Nephron progenitor cell (in vitro differentiated cells): ENCODE measurements at regions not wholly inside any gene's neighbourhood (a gene's known extent, or its start where the extent isn't known, plus 50 kb on each side); places are given as distances from the start of the nearest gene placed in this dataset.

Source experiments
- DNase-seq: peaks from one replicate; pipeline ENCODE4 v3.0.0; 2021
- H3K27ac Mint-ChIP-seq: 2 replicates; pipeline ENCODE4 v1.8.0; 2021; ENCODE audit warnings: mild to moderate bottlenecking, moderate library complexity, mixed read lengths
- H3K27me3 Mint-ChIP-seq: 2 replicates; pipeline ENCODE4 v1.8.0; 2021; ENCODE audit warnings: mild to moderate bottlenecking, low read depth, mixed read lengths; ENCODE audit not compliant: poor library complexity
- H3K36me3 Mint-ChIP-seq: 2 replicates; pipeline ENCODE4 v1.8.0; 2021; ENCODE audit warnings: low read depth, mixed read lengths
- H3K4me1 Mint-ChIP-seq: 2 replicates; pipeline ENCODE4 v1.8.0; 2021; ENCODE audit warnings: mixed read lengths
- H3K4me3 Mint-ChIP-seq: 2 replicates; pipeline ENCODE4 v1.8.0; 2021; ENCODE audit warnings: mild to moderate bottlenecking, moderate library complexity, mixed read lengths
- H3K9me3 Mint-ChIP-seq: 2 replicates; pipeline ENCODE4 v1.8.0; 2021; ENCODE audit warnings: mild to moderate bottlenecking, moderate library complexity, mixed read lengths
- CTCF ChIP-seq: fragments of 200-600 bp; sonication (generic); IDR thresholded peaks from 2 replicates; pipeline ENCODE4 v1.5.0; 2021; ENCODE audit warnings: antibody characterized with exemption

- Mint-ChIP-seq H3K27me3 (peaks cover 55% of the 10 kb centered on the region), H3K36me3 (no peaks in the 10 kb centered on the region), H3K27ac (no peak overlapping the region), H3K9me3 (peaks cover 11% of the 10 kb centered on the region), H3K4me3 (no peak overlapping the region), H3K4me1 (peaks cover 60% of the 10 kb centered on the region)
- DNase-seq, result no peak
- no peak for TF ChIP-seq CTCF
Measured at GRCh38 chr22:27674261-27674923, 127.2 kb downstream of the MN1 start.

- no peak for DNase-seq
- Mint-ChIP-seq H3K9me3 (peaks cover 11% of the 10 kb centered on the region), H3K27ac (no peak overlapping the region), H3K27me3 (peaks cover 70% of the 10 kb centered on the region), H3K4me3 (no peak overlapping the region), H3K36me3 (no peaks in the 10 kb centered on the region), H3K4me1 (peaks cover 62% of the 10 kb centered on the region)
- TF ChIP-seq CTCF, result no peak
Measured at GRCh38 chr22:27676545-27677213, 124.9 kb downstream of the MN1 start.

- no peaks in the 10 kb centered on the region for H3K36me3 Mint-ChIP-seq
- H3K27me3 Mint-ChIP-seq, result peaks cover 76% of the 10 kb centered on the region
- peak overlapping the region; percentile 28 for H3K4me3 Mint-ChIP-seq
- peaks cover 11% of the 10 kb centered on the region for H3K9me3 Mint-ChIP-seq
- DNase-seq, result peak; percentile 76
- no peak for TF ChIP-seq CTCF
- H3K27ac Mint-ChIP-seq, result peak overlapping the region; percentile 12
- peaks cover 68% of the 10 kb centered on the region for H3K4me1 Mint-ChIP-seq
Measured at GRCh38 chr22:27677905-27678458, 123.6 kb downstream of the MN1 start.

GRCh38 chr22:27679176-27679575 lies 122.4 kb downstream of the MN1 start:
- H3K4me1 Mint-ChIP-seq, result peaks cover 60% of the 10 kb centered on the region

GRCh38 chr22:27679693-27680488 lies 121.7 kb downstream of the MN1 start:
- H3K4me1 Mint-ChIP-seq, result peaks cover 53% of the 10 kb centered on the region
- no peak for DNase-seq
- H3K9me3 Mint-ChIP-seq, result peaks cover 11% of the 10 kb centered on the region
- H3K4me3 Mint-ChIP-seq, result no peak overlapping the region
- peaks cover 78% of the 10 kb centered on the region for H3K27me3 Mint-ChIP-seq
- no peaks in the 10 kb centered on the region for H3K36me3 Mint-ChIP-seq
- TF ChIP-seq CTCF, result no peak
- H3K27ac Mint-ChIP-seq, result no peak overlapping the region

More at GRCh38 chr22:27679176-27679575, 122.4 kb downstream of the MN1 start:
- peaks cover 11% of the 10 kb centered on the region for H3K9me3 Mint-ChIP-seq
- H3K4me3 Mint-ChIP-seq, result peak overlapping the region; percentile 2
- H3K36me3 Mint-ChIP-seq, result no peaks in the 10 kb centered on the region
- no peak for DNase-seq
- no peak overlapping the region for H3K27ac Mint-ChIP-seq
- H3K27me3 Mint-ChIP-seq, result peaks cover 78% of the 10 kb centered on the region
- TF ChIP-seq CTCF, result no peak
